HG02759 (cell line): ENCODE measurements at regions not wholly inside any gene's neighbourhood (a gene's known extent, or its start where the extent isn't known, plus 50 kb on each side); places are given as distances from the start of the nearest gene placed in this dataset.

ENCODE experiments used
- ATAC-seq: cut with Tn5 transposase; IDR thresholded peaks from one replicate; pipeline ENCODE4 v1.9.1; 2021; ENCODE audit warnings: mild to moderate bottlenecking, moderate library complexity; ENCODE audit not compliant: unreplicated experiment

- no peak for ATAC-seq
These were observed 282.9 kb upstream of the ATP10B start for GRCh38 chr5:161134956-161135355.

DNA sequence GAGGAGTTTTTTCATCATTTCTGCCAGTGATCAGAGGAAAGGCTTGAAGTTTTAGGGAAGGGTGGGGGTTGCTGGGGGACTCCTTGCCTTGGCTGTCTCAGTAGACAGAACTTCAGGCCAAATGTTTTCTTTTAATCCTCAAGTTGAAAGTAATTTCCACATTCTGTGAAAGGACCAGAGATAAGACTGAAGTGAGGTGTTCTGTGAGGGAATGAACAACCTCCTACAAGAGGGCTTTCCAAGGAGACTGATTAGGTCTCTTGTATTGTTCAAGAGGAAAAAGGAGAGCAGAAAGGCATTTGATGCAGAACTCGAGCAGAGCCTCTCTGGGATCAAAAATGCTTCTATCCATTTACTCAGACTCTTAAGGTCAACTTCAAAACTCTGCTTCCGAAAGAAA is 282.1 kb upstream of the ATP10B start:
- ATAC-seq: no peak

DNA sequence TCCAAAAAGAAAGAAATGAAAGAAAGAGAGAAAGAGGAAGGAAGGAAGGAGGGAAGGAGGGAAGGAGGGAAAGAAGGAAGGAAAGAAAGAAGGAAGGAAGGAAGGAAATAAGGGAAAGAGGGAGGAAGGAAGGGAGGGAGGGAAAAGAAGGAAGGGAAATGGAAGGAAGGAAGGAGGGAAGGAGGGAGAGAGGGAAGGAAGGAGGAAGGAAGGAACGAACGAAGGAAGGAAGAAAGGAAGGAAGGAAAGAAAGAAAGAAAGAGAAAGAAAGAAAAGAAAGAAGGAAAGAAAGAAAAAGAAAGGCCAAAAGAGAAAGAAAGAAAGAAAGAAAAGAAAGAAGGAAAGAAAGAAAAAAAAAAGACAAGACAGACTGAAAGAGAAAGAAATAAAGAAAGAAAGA is 263.9 kb upstream of the ATP10B start:
- ATAC-seq: no peak

DNA sequence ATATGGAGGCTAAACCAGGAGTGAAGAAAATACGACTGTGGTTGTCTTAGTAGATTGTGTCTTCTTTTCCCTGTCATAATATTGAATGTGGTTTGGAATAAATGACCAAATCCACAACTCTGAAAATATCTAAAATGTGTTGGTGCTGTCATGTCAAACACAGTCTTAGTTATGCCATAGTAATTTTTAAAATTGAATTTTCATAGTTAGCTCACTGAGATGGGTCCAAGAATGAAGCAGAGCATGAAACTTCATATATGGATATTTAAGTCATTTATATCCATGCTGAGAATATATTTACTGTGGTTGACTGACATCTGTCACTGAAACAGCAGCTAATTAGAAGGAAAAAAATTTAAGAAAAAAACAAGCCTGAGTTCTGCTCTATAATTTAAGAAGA is 260.4 kb upstream of the ATP10B start:
- ATAC-seq: no peak

DNA sequence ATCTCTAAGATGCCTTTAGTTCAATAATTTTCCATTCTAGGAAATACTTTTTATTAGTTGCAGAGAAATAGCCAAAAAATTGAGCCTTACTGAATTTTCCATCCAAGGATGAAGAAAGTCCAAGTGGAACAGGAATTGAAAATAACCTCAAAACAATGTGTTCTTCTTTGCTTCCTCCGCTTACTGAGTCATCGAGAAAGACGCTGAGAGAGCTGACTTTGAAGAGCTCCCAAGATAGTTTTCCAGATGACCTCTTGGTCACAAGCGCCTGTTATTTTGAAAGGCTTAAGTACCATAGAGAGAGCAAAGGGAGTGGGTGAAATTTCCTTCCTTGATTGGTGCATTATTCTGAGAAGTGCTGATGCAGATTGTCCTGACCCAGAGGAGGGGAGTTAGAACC is 253.5 kb upstream of the ATP10B start:
- ATAC-seq: no peak

- no peak for ATAC-seq
These were observed 246.5 kb upstream of the ATP10B start for GRCh38 chr5:161098516-161098915.

DNA sequence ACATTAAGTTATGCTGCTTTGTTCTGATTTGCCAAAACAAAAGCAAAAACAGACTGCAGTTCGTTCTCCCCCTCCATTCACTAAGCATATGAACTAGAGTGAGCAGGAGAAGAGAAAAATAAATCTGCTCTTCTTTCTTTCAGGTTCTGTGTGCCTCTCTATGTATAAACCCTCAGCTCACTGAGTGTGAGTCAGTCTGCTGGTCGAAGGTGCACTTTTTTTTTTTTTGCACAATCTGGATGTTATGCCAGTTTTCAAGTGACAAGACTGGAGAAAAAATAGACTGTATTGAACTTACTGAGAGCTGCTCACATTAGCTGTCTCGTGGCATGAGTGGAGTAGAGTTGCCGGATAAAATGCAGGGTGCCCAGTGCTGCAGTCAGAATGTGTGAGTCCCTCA is 244.6 kb upstream of the ATP10B start:
- no peak for ATAC-seq

DNA sequence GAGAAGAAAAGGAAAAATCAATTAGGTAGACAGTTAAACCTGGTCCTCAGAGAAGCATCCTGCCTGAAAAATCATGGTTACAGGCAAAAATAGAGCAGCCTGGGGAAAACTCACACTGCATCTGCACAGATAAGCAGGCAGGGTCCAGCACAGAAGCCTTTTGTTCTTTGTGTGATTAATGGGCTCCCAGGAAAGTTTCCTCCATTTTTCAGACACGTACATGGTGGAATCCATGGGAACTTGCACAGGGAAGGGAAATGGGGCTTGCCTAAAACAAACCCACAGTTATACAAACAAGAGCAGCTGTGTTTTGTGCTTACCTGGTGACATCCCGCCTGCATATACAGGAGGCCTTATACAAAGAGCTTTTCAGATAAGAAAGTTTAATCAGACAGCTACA is 243.9 kb upstream of the ATP10B start:
- ATAC-seq: no peak

DNA sequence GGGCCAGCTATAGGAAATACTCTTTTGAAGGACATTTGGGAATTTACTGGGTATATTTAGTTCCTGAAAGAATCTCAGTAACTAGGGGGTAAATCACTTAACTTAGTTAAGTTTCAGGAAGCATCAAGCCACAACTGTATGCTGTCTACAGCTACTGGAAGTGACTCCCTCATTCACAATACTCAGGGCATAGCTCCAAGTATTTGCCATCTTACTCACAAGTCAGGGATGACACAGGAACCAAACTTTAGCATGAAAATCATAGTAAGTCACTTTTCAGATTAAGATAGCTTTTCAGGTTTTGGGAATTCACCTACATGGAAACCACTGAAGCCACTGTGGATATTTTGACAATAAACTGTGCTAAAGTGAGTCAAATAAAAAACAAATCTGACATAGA is 242.4 kb upstream of the ATP10B start:
- ATAC-seq: no peak

DNA sequence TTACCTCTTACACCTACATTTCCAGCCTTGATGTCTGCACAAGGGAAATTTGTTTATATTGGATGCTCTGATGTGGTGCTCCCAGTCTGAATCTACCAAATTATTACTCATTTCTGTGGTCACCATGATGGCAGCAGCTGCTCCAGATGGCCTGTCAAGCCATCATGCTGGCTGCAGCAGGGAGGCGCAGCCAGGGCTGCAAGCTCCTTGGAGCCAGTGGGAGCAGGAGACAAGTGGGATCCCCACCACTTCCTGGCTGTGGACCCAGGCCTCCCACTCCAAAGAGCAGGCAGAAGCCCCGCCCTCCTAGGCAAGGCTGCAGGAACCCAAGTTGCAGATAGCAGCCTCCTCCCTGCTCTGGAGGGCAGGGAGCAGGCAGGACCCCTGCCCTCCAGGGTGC is 241.1 kb upstream of the ATP10B start:
- no peak for ATAC-seq

DNA sequence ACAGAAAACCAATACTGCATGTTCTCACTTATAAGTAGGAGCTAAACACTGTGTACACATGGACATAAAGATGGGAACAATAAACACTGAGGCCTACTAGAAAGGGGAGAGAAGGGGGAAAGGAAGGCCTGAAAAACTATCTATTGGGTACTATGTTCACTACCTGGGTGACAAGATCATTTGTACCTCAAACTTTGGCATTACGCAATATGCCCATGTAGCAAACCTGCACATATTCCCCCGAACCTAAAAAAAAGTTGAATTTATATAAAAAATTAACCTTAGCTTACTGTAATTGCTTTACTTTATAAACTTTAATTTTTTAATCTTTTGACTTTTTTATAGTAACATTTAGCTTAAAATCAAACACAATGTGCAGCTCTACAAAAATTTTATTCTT is 237.6 kb upstream of the ATP10B start:
- ATAC-seq: no peak

DNA sequence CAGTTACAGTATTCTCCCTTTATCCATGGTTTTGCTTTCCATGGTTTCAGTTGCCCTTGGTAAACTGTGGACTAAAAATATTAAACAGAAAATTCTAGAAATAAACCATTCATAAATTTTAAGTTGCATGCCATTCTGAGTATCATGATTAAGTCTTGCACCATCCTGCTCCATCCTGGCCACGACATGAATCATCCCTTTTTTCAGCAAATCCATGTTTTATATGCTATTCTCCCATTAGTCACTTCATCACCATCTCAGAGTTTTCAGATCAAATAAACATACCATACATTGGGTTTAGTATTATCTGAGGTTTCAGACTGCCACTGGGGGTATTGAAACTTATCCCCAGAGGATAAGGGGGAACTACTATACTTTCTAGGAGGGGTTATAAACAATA is 234.4 kb upstream of the ATP10B start:
- ATAC-seq: no peak

DNA sequence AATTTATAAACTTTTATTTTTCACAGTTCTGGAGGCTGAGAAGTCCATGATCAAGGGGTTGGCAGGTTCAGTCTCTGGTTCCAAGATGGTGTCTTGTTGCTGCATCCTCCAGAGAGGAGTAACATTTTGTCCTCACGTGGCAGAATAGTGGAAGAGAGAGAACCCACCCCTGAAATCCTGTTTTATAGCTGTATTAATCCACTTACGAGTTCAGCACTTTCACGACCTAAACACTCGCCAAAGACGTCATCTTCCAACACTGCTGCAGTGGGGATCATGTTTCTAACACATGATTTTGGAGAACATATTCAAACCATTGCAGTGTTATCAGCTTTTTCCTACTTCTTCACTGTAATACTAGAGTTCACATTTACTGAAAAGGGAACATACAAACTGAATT is 233.0 kb upstream of the ATP10B start:
- ATAC-seq: no peak

DNA sequence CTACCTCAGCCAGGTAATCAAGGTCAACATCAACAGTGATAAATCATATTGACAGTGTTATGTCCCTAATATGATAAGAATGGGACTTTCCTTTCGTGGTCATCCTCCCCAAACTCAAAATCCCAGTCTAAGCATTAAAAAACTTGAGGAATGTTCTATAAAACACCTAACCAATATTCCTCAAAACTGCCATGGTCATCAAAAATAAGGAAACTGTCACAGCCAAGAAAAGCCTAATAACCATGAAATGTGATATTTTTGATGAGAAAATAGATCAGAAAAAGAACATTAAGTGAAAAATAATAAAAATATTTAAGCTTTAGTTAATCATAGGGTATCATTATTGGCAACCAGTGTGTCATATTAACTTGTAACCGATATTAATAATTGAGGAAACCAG is 232.1 kb upstream of the ATP10B start:
- no peak for ATAC-seq

- ATAC-seq: peak; percentile 81
These were observed 226.8 kb upstream of the ATP10B start for GRCh38 chr5:161078793-161079192.

DNA sequence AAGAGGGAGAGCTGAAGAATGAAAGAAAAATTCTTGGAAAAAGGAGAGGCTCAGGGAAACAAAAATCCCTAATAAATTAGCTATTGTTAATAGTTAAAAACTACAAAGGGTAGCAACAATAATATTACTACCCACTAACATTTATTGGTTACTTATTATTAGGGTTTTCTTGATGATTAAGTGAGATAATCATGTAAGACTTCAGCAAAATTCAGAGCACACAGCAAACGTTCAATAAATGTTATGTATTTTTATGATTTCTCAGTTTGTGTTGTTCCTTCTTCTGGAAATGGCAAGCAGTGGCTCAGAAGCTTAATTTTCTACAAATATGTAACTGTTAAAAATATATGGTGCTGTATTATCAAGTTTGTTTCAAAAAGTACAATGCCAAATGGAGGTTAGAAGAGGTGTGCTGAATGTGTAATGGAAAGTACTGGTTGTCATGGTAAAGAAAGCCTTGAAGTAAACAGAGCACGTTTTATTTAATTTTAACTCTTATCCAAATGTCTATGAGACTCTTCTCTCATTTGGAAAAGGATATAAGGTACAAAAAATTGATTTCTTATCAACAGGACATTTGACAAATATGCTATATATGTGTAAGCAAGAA is 226.0 kb upstream of the ATP10B start:
- no peak for ATAC-seq

DNA sequence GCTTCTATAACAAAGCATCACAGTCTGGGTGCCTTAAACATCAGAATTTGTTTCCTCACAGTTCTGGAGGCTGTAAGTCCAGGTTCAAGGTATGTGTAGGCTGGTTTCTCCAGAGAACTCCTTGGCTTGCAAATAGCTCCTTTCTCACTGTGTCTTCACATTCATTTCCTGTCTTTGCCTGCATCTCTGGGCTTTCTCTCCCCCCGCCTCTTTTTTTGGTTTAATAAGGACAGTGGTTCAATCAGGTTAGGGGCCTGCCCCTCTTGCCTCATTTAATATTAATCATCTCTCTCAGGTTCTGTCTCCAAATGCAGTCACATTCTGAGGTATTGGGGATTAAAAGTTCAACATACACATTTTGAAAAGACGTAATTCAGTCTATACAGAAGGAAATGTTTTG is 225.5 kb upstream of the ATP10B start:
- ATAC-seq: no peak

DNA sequence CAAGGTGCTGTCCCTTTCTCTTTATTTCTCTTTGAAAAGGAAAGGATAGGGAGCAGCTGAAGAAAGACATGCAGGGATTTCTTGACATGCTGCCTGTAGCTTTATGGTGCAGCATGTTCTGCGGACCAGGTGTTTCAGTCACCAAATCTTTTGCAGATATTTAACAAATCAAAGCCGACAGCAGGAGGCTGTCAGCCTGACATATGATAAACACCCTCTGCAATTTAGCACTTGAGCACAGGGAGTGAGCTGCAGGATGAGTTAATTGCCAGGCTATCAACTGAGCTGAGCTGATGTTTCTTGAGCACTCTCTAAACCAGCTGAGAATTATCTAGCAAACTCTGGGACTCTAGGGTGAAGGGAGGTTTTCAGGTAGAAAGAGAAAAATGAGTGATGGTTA is 212.8 kb upstream of the ATP10B start:
- no peak for ATAC-seq

- ATAC-seq: no peak
These were observed 212.3 kb upstream of the ATP10B start for GRCh38 chr5:161064297-161064696.

DNA sequence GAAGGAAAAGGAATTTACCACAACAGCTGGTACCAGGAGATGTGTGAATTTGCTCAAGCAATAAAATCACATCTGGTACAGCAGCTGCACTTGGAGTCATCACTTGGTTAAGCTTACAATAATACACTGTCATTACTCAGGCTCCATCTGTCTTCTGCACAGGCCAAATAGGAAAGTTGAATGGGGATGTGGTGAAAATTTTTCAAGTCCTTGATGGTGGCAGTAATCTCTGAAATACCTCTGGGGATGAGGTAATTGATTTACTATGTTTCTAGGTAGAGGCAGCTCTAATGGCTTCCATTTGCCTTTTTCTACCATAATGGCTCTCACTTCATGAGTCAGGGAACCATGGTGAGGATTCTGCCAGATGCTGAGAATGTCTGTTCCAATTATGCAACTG is 206.8 kb upstream of the ATP10B start:
- ATAC-seq: no peak

DNA sequence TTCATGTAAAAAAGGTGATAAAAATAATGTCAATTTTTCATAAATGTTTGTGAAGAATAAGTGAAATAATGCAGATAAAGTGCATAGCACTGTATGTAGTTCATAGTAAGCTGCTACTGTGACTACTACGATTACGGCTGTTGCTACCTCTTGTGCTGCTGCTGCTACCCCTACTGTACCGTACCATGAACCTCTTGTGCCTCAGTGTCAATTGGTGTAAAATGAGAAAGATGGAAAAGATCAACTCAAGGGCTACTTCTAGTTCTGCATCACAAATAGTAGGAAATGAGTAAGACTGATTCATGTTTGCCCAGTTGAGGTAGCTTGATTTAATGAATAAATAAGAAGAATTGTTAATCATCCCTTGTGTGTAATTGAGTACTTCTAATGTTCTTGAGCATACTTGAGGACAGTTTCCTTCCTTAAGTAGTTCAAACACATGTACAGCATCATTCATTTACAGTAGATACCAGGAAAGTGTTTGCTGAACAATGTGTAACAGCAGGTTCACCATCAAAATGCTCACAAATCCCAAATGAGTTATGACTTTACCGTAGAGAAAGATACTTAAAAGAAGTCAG is 200.0 kb upstream of the ATP10B start:
- no peak for ATAC-seq

- ATAC-seq: no peak
These were observed 195.0 kb upstream of the ATP10B start for GRCh38 chr5:161047024-161047423.

GRCh38 chr5:161042862-161043261 is 190.9 kb upstream of the ATP10B start:
- no peak for ATAC-seq
